ENCODE measurements at regions not wholly inside any gene's neighbourhood (a gene's known extent, or its start where the extent isn't known, plus 50 kb on each side); places are given as distances from the start of the nearest gene placed in this dataset.

- no peaks in the 10 kb centered on the region for H3K27me3 Mint-ChIP-seq (ENCODE audit: low read depth)
- no peak for TF ChIP-seq CTCF (IDR thresholded peaks at IDR 0.05)
- no peak for DNase-seq (ENCODE audit: low spot score)
- H3K9me3 Mint-ChIP-seq (ENCODE audit: low read depth), result peaks cover 4% of the 10 kb centered on the region
- H3K4me3 Mint-ChIP-seq (ENCODE audit: unreplicated experiment), result no peak overlapping the region
- no peaks in the 10 kb centered on the region for H3K36me3 Mint-ChIP-seq (ENCODE audit: low read depth)
- H3K4me1 Mint-ChIP-seq (ENCODE audit: low read depth), result peaks cover 18% of the 10 kb centered on the region
- no peak overlapping the region for H3K27ac Mint-ChIP-seq (ENCODE audit: unreplicated experiment)
These were observed 202.5 kb upstream of the RBMS1 start for GRCh38 chr2:160696087-160696452.

GRCh38 chr2:160697817-160698216 is 204.2 kb upstream of the RBMS1 start:
- no peaks in the 10 kb centered on the region for H3K36me3 Mint-ChIP-seq (ENCODE audit: low read depth)
- no peak overlapping the region for H3K4me3 Mint-ChIP-seq (ENCODE audit: unreplicated experiment)
- H3K9me3 Mint-ChIP-seq (ENCODE audit: low read depth), result no peaks in the 10 kb centered on the region
- no peak overlapping the region for H3K27ac Mint-ChIP-seq (ENCODE audit: unreplicated experiment)
- TF ChIP-seq CTCF (IDR thresholded peaks at IDR 0.05), result no peak
- H3K4me1 Mint-ChIP-seq (ENCODE audit: low read depth), result peaks cover 23% of the 10 kb centered on the region
- H3K27me3 Mint-ChIP-seq (ENCODE audit: low read depth), result no peaks in the 10 kb centered on the region
- DNase-seq (ENCODE audit: low spot score), result no peak

- Mint-ChIP-seq H3K4me1 (ENCODE audit: low read depth) (peaks cover 23% of the 10 kb centered on the region), H3K27me3 (ENCODE audit: low read depth) (no peaks in the 10 kb centered on the region), H3K36me3 (ENCODE audit: low read depth) (no peaks in the 10 kb centered on the region), H3K9me3 (ENCODE audit: low read depth) (no peaks in the 10 kb centered on the region), H3K27ac (ENCODE audit: unreplicated experiment) (no peak overlapping the region), H3K4me3 (ENCODE audit: unreplicated experiment) (no peak overlapping the region)
- DNase-seq (ENCODE audit: low spot score), result no peak
- TF ChIP-seq CTCF (IDR thresholded peaks at IDR 0.05), result no peak
These were observed 206.6 kb upstream of the RBMS1 start for GRCh38 chr2:160700021-160700814.

GRCh38 chr2:160701822-160702221 is 208.2 kb upstream of the RBMS1 start:
- no peak for TF ChIP-seq CTCF (IDR thresholded peaks at IDR 0.05)
- Mint-ChIP-seq H3K27me3 (ENCODE audit: low read depth) (no peaks in the 10 kb centered on the region), H3K36me3 (ENCODE audit: low read depth) (no peaks in the 10 kb centered on the region), H3K4me1 (ENCODE audit: low read depth) (peaks cover 23% of the 10 kb centered on the region), H3K27ac (ENCODE audit: unreplicated experiment) (no peak overlapping the region), H3K4me3 (ENCODE audit: unreplicated experiment) (no peak overlapping the region), H3K9me3 (ENCODE audit: low read depth) (peaks cover under 1% of the 10 kb centered on the region)
- no peak for DNase-seq (ENCODE audit: low spot score)

- no peak overlapping the region for H3K4me3 Mint-ChIP-seq (ENCODE audit: unreplicated experiment)
- peaks cover 23% of the 10 kb centered on the region for H3K4me1 Mint-ChIP-seq (ENCODE audit: low read depth)
- DNase-seq (ENCODE audit: low spot score), result no peak
- TF ChIP-seq CTCF (IDR thresholded peaks at IDR 0.05), result no peak
- peaks cover 3% of the 10 kb centered on the region for H3K36me3 Mint-ChIP-seq (ENCODE audit: low read depth)
- peaks cover 8% of the 10 kb centered on the region for H3K9me3 Mint-ChIP-seq (ENCODE audit: low read depth)
- H3K27me3 Mint-ChIP-seq (ENCODE audit: low read depth), result no peaks in the 10 kb centered on the region
- no peak overlapping the region for H3K27ac Mint-ChIP-seq (ENCODE audit: unreplicated experiment)
These were observed 209.1 kb upstream of the RBMS1 start for GRCh38 chr2:160702754-160703153.
